ENCODE measurements at regions not wholly inside any gene's neighbourhood (a gene's known extent, or its start where the extent isn't known, plus 50 kb on each side); places are given as distances from the start of the nearest gene placed in this dataset.

DNA sequence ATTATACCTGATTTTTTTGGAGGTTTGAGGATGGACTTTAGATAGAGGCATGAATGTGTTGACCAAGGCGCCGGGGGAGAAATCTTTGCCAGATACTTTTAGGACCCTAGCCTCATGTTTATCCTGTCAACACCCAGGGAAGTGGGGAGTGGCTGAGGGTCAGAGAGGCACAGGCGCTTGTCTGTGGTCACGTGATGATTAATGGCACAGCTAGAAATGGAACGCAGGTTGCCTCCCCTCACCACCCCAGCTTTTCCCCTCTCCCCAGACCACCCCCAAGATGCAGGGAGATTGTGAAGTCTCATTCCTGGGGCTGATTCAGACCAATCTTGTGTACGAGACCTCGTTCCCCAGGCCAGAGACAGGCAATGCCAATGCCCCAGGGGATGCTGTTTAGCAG is 218.4 kb upstream of the LINGO1 start:
- Histone ChIP-seq H3K27me3 (ENCODE audit: insufficient read depth, low read depth, low read length) (no peaks in the 10 kb centered on the region), H2AFZ (ENCODE audit: low read depth, low read length) (no peak overlapping the region), H3K9me3 (ENCODE audit: low read length) (no peaks in the 10 kb centered on the region), H3K9me2 (ENCODE audit: insufficient read depth, low read length) (no peaks in the 10 kb centered on the region), H3K4me2 (ENCODE audit: low read length) (no peak overlapping the region), H3F3A (ENCODE audit: insufficient read depth, low read length, poor library complexity, severe bottlenecking) (no peaks in the 10 kb centered on the region), H3K9ac (ENCODE audit: low read length) (no peak overlapping the region), H3K36me3 (ENCODE audit: insufficient read depth, low read length) (no peaks in the 10 kb centered on the region), H3K4me3 (ENCODE audit: low read length) (no peak overlapping the region), H3K27ac (ENCODE audit: low read length) (no peak overlapping the region), H4K20me1 (ENCODE audit: insufficient read depth) (no peaks in the 10 kb centered on the region), H3K79me2 (replicated peaks; ENCODE audit: insufficient read depth, low read length) (no peaks in the 10 kb centered on the region)
- TF ChIP-seq MXI1 (conservative IDR thresholded peaks at IDR 0.05; ENCODE audit: poor library complexity, severe bottlenecking) (no peak), RAD21 (conservative IDR thresholded peaks at IDR 0.05) (no peak), TAF1 (IDR thresholded peaks at IDR 0.05; ENCODE audit: low read depth) (no peak), POLR2AphosphoS5 (IDR thresholded peaks at IDR 0.05) (no peak), SMC3 (conservative IDR thresholded peaks at IDR 0.05; ENCODE audit: poor library complexity) (no peak), EZH2 (IDR thresholded peaks at IDR 0.05; ENCODE audit: borderline replicate concordance, insufficient read depth, low read length, poor library complexity, severe bottlenecking) (no peak), EP300 (conservative IDR thresholded peaks at IDR 0.05; ENCODE audit: poor library complexity, severe bottlenecking) (no peak)
- TF ChIP-seq, protein P1, sequence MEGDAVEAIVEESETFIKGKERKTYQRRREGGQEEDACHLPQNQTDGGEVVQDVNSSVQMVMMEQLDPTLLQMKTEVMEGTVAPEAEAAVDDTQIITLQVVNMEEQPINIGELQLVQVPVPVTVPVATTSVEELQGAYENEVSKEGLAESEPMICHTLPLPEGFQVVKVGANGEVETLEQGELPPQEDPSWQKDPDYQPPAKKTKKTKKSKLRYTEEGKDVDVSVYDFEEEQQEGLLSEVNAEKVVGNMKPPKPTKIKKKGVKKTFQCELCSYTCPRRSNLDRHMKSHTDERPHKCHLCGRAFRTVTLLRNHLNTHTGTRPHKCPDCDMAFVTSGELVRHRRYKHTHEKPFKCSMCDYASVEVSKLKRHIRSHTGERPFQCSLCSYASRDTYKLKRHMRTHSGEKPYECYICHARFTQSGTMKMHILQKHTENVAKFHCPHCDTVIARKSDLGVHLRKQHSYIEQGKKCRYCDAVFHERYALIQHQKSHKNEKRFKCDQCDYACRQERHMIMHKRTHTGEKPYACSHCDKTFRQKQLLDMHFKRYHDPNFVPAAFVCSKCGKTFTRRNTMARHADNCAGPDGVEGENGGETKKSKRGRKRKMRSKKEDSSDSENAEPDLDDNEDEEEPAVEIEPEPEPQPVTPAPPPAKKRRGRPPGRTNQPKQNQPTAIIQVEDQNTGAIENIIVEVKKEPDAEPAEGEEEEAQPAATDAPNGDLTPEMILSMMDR (IDR thresholded peaks at IDR 0.05; ENCODE audit: poor library complexity, severe bottlenecking), result no peak
- TF ChIP-seq, protein P2, sequence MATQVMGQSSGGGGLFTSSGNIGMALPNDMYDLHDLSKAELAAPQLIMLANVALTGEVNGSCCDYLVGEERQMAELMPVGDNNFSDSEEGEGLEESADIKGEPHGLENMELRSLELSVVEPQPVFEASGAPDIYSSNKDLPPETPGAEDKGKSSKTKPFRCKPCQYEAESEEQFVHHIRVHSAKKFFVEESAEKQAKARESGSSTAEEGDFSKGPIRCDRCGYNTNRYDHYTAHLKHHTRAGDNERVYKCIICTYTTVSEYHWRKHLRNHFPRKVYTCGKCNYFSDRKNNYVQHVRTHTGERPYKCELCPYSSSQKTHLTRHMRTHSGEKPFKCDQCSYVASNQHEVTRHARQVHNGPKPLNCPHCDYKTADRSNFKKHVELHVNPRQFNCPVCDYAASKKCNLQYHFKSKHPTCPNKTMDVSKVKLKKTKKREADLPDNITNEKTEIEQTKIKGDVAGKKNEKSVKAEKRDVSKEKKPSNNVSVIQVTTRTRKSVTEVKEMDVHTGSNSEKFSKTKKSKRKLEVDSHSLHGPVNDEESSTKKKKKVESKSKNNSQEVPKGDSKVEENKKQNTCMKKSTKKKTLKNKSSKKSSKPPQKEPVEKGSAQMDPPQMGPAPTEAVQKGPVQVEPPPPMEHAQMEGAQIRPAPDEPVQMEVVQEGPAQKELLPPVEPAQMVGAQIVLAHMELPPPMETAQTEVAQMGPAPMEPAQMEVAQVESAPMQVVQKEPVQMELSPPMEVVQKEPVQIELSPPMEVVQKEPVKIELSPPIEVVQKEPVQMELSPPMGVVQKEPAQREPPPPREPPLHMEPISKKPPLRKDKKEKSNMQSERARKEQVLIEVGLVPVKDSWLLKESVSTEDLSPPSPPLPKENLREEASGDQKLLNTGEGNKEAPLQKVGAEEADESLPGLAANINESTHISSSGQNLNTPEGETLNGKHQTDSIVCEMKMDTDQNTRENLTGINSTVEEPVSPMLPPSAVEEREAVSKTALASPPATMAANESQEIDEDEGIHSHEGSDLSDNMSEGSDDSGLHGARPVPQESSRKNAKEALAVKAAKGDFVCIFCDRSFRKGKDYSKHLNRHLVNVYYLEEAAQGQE (IDR thresholded peaks at IDR 0.05; ENCODE audit: borderline replicate concordance), result no peak

DNA sequence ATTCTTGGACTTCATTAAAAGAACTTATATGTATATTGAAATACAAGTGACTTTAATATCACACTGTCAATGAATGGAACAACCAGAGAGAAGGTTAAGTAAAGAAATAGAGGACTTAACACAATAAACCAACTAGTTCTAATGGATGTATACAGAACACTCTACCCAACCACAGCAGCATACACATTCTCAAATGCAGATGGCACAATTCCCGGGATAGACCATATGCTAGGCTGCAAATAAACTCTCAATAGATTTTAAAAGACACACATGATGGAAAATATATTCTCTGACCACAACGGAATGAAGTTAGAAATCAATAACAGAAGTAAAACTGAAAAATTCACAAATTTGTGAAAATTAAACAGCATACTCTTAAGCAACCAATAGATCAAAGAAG is 214.3 kb upstream of the LINGO1 start:
- Histone ChIP-seq H2AFZ (ENCODE audit: low read depth, low read length) (no peak overlapping the region), H3K9me2 (ENCODE audit: insufficient read depth, low read length) (no peaks in the 10 kb centered on the region), H3K4me3 (ENCODE audit: low read length) (no peak overlapping the region), H3K9ac (ENCODE audit: low read length) (no peak overlapping the region), H3K27me3 (ENCODE audit: insufficient read depth, low read depth, low read length) (no peaks in the 10 kb centered on the region), H3K27ac (ENCODE audit: low read length) (no peak overlapping the region), H3F3A (ENCODE audit: insufficient read depth, low read length, poor library complexity, severe bottlenecking) (no peaks in the 10 kb centered on the region), H3K4me2 (ENCODE audit: low read length) (no peak overlapping the region), H3K36me3 (ENCODE audit: insufficient read depth, low read length) (no peaks in the 10 kb centered on the region), H3K79me2 (replicated peaks; ENCODE audit: insufficient read depth, low read length) (no peaks in the 10 kb centered on the region), H3K9me3 (ENCODE audit: low read length) (no peaks in the 10 kb centered on the region), H4K20me1 (ENCODE audit: insufficient read depth) (no peaks in the 10 kb centered on the region)
- no peak for TF ChIP-seq MXI1 (conservative IDR thresholded peaks at IDR 0.05; ENCODE audit: poor library complexity, severe bottlenecking)
- no peak for TF ChIP-seq SMC3 (conservative IDR thresholded peaks at IDR 0.05; ENCODE audit: poor library complexity)
- no peak for TF ChIP-seq EP300 (conservative IDR thresholded peaks at IDR 0.05; ENCODE audit: poor library complexity, severe bottlenecking)
- TF ChIP-seq, protein P2 (IDR thresholded peaks at IDR 0.05; ENCODE audit: borderline replicate concordance), result no peak
- TF ChIP-seq EZH2 (IDR thresholded peaks at IDR 0.05; ENCODE audit: borderline replicate concordance, insufficient read depth, low read length, poor library complexity, severe bottlenecking), result no peak
- no peak for TF ChIP-seq RAD21 (conservative IDR thresholded peaks at IDR 0.05)
- TF ChIP-seq TAF1 (IDR thresholded peaks at IDR 0.05; ENCODE audit: low read depth), result no peak
- no peak for TF ChIP-seq POLR2AphosphoS5 (IDR thresholded peaks at IDR 0.05)
- TF ChIP-seq, protein P1 (IDR thresholded peaks at IDR 0.05; ENCODE audit: poor library complexity, severe bottlenecking), result no peak

All from neural cell (in vitro differentiated cells).